Hippocampal formation (tissue), 2 donors: ENCODE measurements at regions not wholly inside any gene's neighbourhood (a gene's known extent, or its start where the extent isn't known, plus 50 kb on each side); places are given as distances from the start of the nearest gene placed in this dataset.

Experiments used
- DNase-seq, 2 donors: peaks; one replicate each; lab custom pipeline; 2025; lab: John Stamatoyannopoulos, UW

GRCh38 chr5:118687661-118688621 is 300.4 kb downstream of the DTWD2 start:
- no peak for DNase-seq

GRCh38 chr5:118687100-118687499 is 301.2 kb downstream of the DTWD2 start:
- no peak for DNase-seq

GRCh38 chr5:118681655-118682054 is 306.7 kb downstream of the DTWD2 start:
- no peak for DNase-seq

- no peak for DNase-seq
Observed at GRCh38 chr5:118679264-118679940, 308.9 kb downstream of the DTWD2 start.

- DNase-seq, result no peak
Observed at GRCh38 chr5:118678746-118679145, 309.6 kb downstream of the DTWD2 start.

- DNase-seq, result no peak
Observed at GRCh38 chr5:118675247-118675646, 313.1 kb downstream of the DTWD2 start.

- no peak for DNase-seq
Observed at GRCh38 chr5:118657576-118657975, 330.8 kb downstream of the DTWD2 start.

- DNase-seq, result no peak
Observed at GRCh38 chr5:118653872-118654271, 334.5 kb downstream of the DTWD2 start.

- DNase-seq, result no peak
Observed at GRCh38 chr5:118653183-118653582, 335.2 kb downstream of the DTWD2 start.

GRCh38 chr5:118651002-118651401 is 337.3 kb downstream of the DTWD2 start:
- DNase-seq, result no peak

- DNase-seq, result no peak
Observed at GRCh38 chr5:118647587-118647986, 340.8 kb downstream of the DTWD2 start.

- no peak for DNase-seq
Observed at GRCh38 chr5:118646917-118647316, 341.4 kb downstream of the DTWD2 start.

- no peak for DNase-seq
Observed at GRCh38 chr5:118637947-118638670, 350.2 kb downstream of the DTWD2 start.

GRCh38 chr5:118628660-118629354 is 359.5 kb downstream of the DTWD2 start:
- DNase-seq, result no peak

- no peak for DNase-seq
Observed at GRCh38 chr5:118620233-118620632, 368.1 kb downstream of the DTWD2 start.

GRCh38 chr5:118619823-118620222 is 368.5 kb downstream of the DTWD2 start:
- no peak for DNase-seq

- no peak for DNase-seq
Observed at GRCh38 chr5:118616281-118616680, 372.1 kb downstream of the DTWD2 start.

GRCh38 chr5:118614731-118615456 is 373.5 kb downstream of the DTWD2 start:
- no peak for DNase-seq

GRCh38 chr5:118611332-118611945 is 376.9 kb downstream of the DTWD2 start:
- DNase-seq, result no peak

- DNase-seq, result no peak
Observed at GRCh38 chr5:118606940-118607339, 381.4 kb downstream of the DTWD2 start.

- DNase-seq, result no peak
Observed at GRCh38 chr5:118605761-118606160, 382.6 kb downstream of the DTWD2 start.
